ENCODE measurements at regions not wholly inside any gene's neighbourhood (a gene's known extent, or its start where the extent isn't known, plus 50 kb on each side); places are given as distances from the start of the nearest gene placed in this dataset.

DNA sequence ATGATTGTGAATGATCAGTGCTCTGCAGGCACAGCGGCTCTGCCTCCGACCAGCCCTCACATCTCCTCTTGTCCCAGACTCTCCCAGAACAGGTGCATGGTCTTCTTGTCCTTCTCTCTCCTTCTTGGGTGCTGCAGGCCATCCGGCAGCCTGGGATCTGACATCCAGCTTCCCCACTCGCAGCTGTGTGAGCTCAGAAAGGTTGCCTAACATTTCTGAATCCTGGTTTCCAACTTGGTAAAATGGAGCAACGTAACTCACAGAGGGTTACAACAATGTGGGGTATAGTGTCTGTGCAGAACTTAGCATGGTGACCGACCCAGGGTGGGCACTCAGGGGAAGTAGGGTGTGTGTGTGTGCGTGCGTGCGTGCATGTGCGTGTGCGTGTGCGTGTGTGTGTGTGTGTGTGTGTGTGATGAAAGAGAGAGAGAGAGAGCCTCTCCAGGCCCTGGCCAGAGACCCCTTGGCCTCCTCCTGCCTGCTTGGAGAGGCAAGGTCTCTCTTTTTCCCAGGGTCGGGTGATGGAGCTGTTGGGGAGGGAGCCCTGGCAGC lies 110.1 kb downstream of the SNX5 start:
- no peaks in the 10 kb centered on the region for H3K9me3 ChIP-seq

DNA sequence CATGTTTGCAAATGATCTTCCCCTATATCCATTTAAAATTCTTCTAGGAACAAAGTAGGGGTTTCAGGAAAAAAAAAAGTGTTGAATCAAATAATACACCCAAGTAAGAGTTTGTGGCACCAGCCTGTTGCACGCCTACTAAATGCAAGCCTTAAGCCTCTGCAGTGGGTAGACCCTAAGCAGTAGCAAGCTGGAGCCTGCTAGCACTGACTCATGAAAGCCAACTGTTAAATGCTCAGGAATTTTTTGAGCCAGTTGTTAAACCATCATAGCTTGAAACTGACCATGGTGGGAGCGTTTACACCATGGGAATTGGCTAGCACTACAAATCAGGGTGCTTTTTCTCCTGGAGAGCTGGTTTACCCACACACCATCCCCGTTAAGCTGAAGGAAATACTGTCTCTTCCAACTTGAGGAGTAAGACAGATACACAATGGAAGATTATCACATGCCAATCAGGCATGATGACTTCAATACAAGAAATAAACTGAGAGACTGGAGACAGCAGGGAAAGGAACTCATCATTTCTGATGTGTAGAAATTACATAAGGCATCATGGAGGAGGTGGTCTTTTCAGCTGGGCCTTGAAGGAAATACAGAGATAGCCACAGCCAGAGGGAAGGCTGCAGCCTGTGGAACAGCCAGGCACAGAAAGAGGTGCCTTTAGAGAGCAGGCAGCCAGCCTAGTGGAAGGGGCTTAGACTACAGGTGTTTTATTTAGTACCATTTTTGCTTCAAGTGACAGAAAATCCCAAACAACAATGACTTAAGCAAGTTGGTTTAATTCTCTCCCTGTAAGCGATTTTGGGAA lies 110.8 kb downstream of the SNX5 start:
- peaks cover 6% of the 10 kb centered on the region for H3K4me1 ChIP-seq

More for the DNA sequence above, 110.1 kb downstream of the SNX5 start:
- Histone ChIP-seq H3K27me3 (no peaks in the 10 kb centered on the region), H3K4me1 (peaks cover 11% of the 10 kb centered on the region), H3K4me3 (no peak overlapping the region), H3K36me3 (ENCODE audit: low read depth, missing control alignments) (no peaks in the 10 kb centered on the region), H3K27ac (no peak overlapping the region)
- no peak for TF ChIP-seq CTCF (IDR thresholded peaks at IDR 0.05)
- TF ChIP-seq POLR2A (IDR thresholded peaks at IDR 0.05) = no peak
- 75 to 77% methylated on average over 13 of the region's 13 CpGs for WGBS, 2 donors
- intact Hi-C loops (cut with DNase I; ENCODE audit: low total_unique reads) = no loop called here
- no peak for DNase-seq

GRCh38 chr20:17856837-17857605 lies 111.6 kb downstream of the SNX5 start:
- Histone ChIP-seq H3K27me3 (no peaks in the 10 kb centered on the region), H3K9me3 (no peaks in the 10 kb centered on the region), H3K4me3 (no peak overlapping the region), H3K27ac (no peak overlapping the region), H3K4me1 (peaks cover 6% of the 10 kb centered on the region), H3K36me3 (ENCODE audit: low read depth, missing control alignments) (no peaks in the 10 kb centered on the region)
- intact Hi-C loops (cut with DNase I; ENCODE audit: low total_unique reads) = no loop called here
- WGBS, 2 donors = 92 to 93% methylated on average over 5 of the region's 5 CpGs
- no peak for TF ChIP-seq CTCF (IDR thresholded peaks at IDR 0.05)
- TF ChIP-seq POLR2A (IDR thresholded peaks at IDR 0.05) = no peak
- DNase-seq = no peak

More for the DNA sequence above, 110.8 kb downstream of the SNX5 start:
- WGBS, 2 donors = 92 to 93% methylated on average over 4 of the region's 4 CpGs
- H3K27me3 ChIP-seq = no peaks in the 10 kb centered on the region
- DNase-seq = no peak
- TF ChIP-seq POLR2A (IDR thresholded peaks at IDR 0.05) = no peak
- TF ChIP-seq CTCF (IDR thresholded peaks at IDR 0.05) = no peak
- H3K9me3 ChIP-seq = no peaks in the 10 kb centered on the region
- no peak overlapping the region for H3K4me3 ChIP-seq
- no peaks in the 10 kb centered on the region for H3K36me3 ChIP-seq (ENCODE audit: low read depth, missing control alignments)
- intact Hi-C loops (cut with DNase I; ENCODE audit: low total_unique reads) = no loop called here
- H3K27ac ChIP-seq = no peak overlapping the region

- H3K27ac ChIP-seq = no peak overlapping the region
- 34 to 40% methylated on average over 3 of the region's 3 CpGs for WGBS, 2 donors
- TF ChIP-seq POLR2A (IDR thresholded peaks at IDR 0.05) (no peak), CTCF (IDR thresholded peaks at IDR 0.05) (no peak)
Measured at GRCh38 chr20:17856024-17856564, 112.5 kb downstream of the SNX5 start.

More at GRCh38 chr20:17856024-17856564, 112.5 kb downstream of the SNX5 start:
- intact Hi-C loops (cut with DNase I; ENCODE audit: low total_unique reads) = no loop called here
- no peak for DNase-seq
- H3K4me1 ChIP-seq = peaks cover 6% of the 10 kb centered on the region
- H3K9me3 ChIP-seq = no peaks in the 10 kb centered on the region
- H3K36me3 ChIP-seq (ENCODE audit: low read depth, missing control alignments) = no peaks in the 10 kb centered on the region
- H3K4me3 ChIP-seq = no peak overlapping the region
- no peaks in the 10 kb centered on the region for H3K27me3 ChIP-seq

Measured in testis (tissue), 2 donors.